ENCODE measurements at regions not wholly inside any gene's neighbourhood (a gene's known extent, or its start where the extent isn't known, plus 50 kb on each side); places are given as distances from the start of the nearest gene placed in this dataset.

GRCh38 chr1:58864654-58865053 is 80.8 kb upstream of the JUN start:
- FAIRE-seq = no peak

- no peak for FAIRE-seq
Measured at GRCh38 chr1:58866578-58866977, 82.7 kb upstream of the JUN start.

GRCh38 chr1:58869638-58870297 is 85.9 kb upstream of the JUN start:
- no peak for FAIRE-seq

- FAIRE-seq = no peak
Measured at GRCh38 chr1:58870298-58870676, 86.4 kb upstream of the JUN start.

- FAIRE-seq = no peak
Measured at GRCh38 chr1:58874342-58874741, 90.5 kb upstream of the JUN start.

GRCh38 chr1:58874757-58875755 is 91.2 kb upstream of the JUN start:
- FAIRE-seq = no peak

GRCh38 chr1:58879464-58879863 is 95.6 kb upstream of the JUN start:
- no peak for FAIRE-seq

GRCh38 chr1:58880592-58880991 is 96.7 kb upstream of the JUN start:
- no peak for FAIRE-seq

GRCh38 chr1:58881471-58881994 is 97.7 kb upstream of the JUN start:
- no peak for FAIRE-seq

- no peak for FAIRE-seq
Measured at GRCh38 chr1:58882322-58882948, 98.6 kb upstream of the JUN start.

GRCh38 chr1:58883037-58883887 is 99.4 kb upstream of the JUN start:
- no peak for FAIRE-seq

- FAIRE-seq = no peak
Measured at GRCh38 chr1:58883888-58884482, 100.1 kb upstream of the JUN start.

GRCh38 chr1:58884706-58885661 is 101.1 kb upstream of the JUN start:
- no peak for FAIRE-seq

GRCh38 chr1:58885998-58886397 is 102.2 kb upstream of the JUN start:
- FAIRE-seq = no peak

- FAIRE-seq = no peak
Measured at GRCh38 chr1:58886611-58887010, 102.8 kb upstream of the JUN start.

GRCh38 chr1:58887059-58887458 is 103.2 kb upstream of the JUN start:
- no peak for FAIRE-seq

- FAIRE-seq = no peak
Measured at GRCh38 chr1:58888833-58889232, 105.0 kb upstream of the JUN start.

- no peak for FAIRE-seq
Measured at GRCh38 chr1:58890113-58890512, 106.3 kb upstream of the JUN start.

GRCh38 chr1:58890609-58891008 is 106.8 kb upstream of the JUN start:
- FAIRE-seq = no peak

GRCh38 chr1:58891347-58891746 is 107.5 kb upstream of the JUN start:
- no peak for FAIRE-seq

Data from endometrium (tissue), 2 donors.